ENCODE measurements at regions not wholly inside any gene's neighbourhood (a gene's known extent, or its start where the extent isn't known, plus 50 kb on each side); places are given as distances from the start of the nearest gene placed in this dataset.

GRCh38 chrX:14476205-14476604 is 53.1 kb upstream of the GLRA2 start:
- Histone ChIP-seq H3K4me3 (no peak overlapping the region), H3K36me3 (ENCODE audit: insufficient read depth, low read length) (no peaks in the 10 kb centered on the region), H3K27ac (no peak overlapping the region), H3K9me3 (ENCODE audit: low read depth, low read length) (no peaks in the 10 kb centered on the region), H3K9ac (ENCODE audit: insufficient read length) (no peak overlapping the region)
- DNase-seq (ENCODE audit: low read depth, low spot score): no peak
- TF ChIP-seq FOXP2 (optimal IDR thresholded peaks at IDR 0.05; ENCODE audit: control extremely low read depth, extremely low read length, insufficient read depth): no peak
- no peak for TF ChIP-seq EZH2 (IDR thresholded peaks at IDR 0.05)
- TF ChIP-seq POLR2AphosphoS5 (IDR thresholded peaks at IDR 0.05; ENCODE audit: borderline replicate concordance, low read depth, low read length): no peak

DNA sequence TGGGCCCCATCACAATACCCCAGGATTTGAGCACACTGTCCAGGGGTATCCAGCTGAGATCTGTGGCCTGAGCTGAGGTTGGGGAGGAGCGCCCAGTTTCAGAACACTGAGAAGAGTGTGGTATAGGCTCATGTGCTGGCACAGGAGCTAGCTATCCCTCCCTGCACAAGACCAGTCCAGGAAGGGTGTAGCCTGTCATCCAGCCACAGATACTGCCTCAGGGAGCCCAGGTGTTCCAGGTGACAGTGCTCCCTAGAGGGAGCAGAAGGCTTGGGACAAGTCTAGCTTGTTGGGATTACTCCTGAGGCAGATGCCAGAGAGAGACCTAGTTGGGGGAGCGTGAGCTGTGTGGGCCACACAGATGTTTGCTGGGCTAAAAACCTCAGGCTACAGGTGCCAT is 79.6 kb upstream of the GLRA2 start:
- Histone ChIP-seq H3K9me3 (ENCODE audit: low read depth, low read length) (no peaks in the 10 kb centered on the region), H3K9ac (ENCODE audit: insufficient read length) (no peak overlapping the region), H3K27ac (no peak overlapping the region), H3K36me3 (ENCODE audit: insufficient read depth, low read length) (no peaks in the 10 kb centered on the region), H3K4me3 (no peak overlapping the region)
- DNase-seq (ENCODE audit: low read depth, low spot score): no peak
- TF ChIP-seq POLR2AphosphoS5 (IDR thresholded peaks at IDR 0.05; ENCODE audit: borderline replicate concordance, low read depth, low read length) (no peak), EZH2 (IDR thresholded peaks at IDR 0.05) (no peak), FOXP2 (optimal IDR thresholded peaks at IDR 0.05; ENCODE audit: control extremely low read depth, extremely low read length, insufficient read depth) (no peak)

- Histone ChIP-seq H3K4me3 (no peak overlapping the region), H3K9ac (ENCODE audit: insufficient read length) (no peak overlapping the region), H3K9me3 (ENCODE audit: low read depth, low read length) (no peaks in the 10 kb centered on the region), H3K27ac (no peak overlapping the region), H3K36me3 (ENCODE audit: insufficient read depth, low read length) (no peaks in the 10 kb centered on the region)
- DNase-seq (ENCODE audit: low read depth, low spot score): no peak
- TF ChIP-seq POLR2AphosphoS5 (IDR thresholded peaks at IDR 0.05; ENCODE audit: borderline replicate concordance, low read depth, low read length) (no peak), FOXP2 (optimal IDR thresholded peaks at IDR 0.05; ENCODE audit: control extremely low read depth, extremely low read length, insufficient read depth) (no peak), EZH2 (IDR thresholded peaks at IDR 0.05) (no peak)
These were observed 80.9 kb upstream of the GLRA2 start for GRCh38 chrX:14448406-14448805.

GRCh38 chrX:14440106-14440505 is 89.2 kb upstream of the GLRA2 start:
- H3K36me3 ChIP-seq (ENCODE audit: insufficient read depth, low read length): no peaks in the 10 kb centered on the region

DNA sequence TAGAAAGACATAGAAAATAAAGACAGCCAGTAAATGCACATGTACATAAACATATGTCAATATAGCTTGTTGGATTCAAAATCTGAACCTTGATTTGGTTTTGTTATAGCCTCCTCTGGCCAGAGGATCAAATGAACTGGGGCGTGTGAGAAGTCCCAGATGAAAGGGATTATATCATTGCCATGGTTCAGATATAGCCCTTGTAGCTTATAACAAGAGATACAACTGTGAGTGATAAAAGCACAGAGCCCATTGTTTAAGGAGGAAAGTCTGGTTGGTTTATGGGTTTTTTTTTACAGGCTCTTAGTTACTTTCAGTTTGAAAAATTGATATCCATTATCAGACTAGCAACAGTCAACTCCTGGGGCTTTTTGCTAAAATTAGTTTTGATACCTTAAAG is 101.7 kb upstream of the GLRA2 start:
- H3K4me3 ChIP-seq: no peak overlapping the region
- no peak for TF ChIP-seq EZH2 (IDR thresholded peaks at IDR 0.05)
- no peak for TF ChIP-seq FOXP2 (optimal IDR thresholded peaks at IDR 0.05; ENCODE audit: control extremely low read depth, extremely low read length, insufficient read depth)
- TF ChIP-seq POLR2AphosphoS5 (IDR thresholded peaks at IDR 0.05; ENCODE audit: borderline replicate concordance, low read depth, low read length): no peak
- no peak overlapping the region for H3K9ac ChIP-seq (ENCODE audit: insufficient read length)
- no peaks in the 10 kb centered on the region for H3K36me3 ChIP-seq (ENCODE audit: insufficient read depth, low read length)
- no peak overlapping the region for H3K27ac ChIP-seq
- H3K9me3 ChIP-seq (ENCODE audit: low read depth, low read length): no peaks in the 10 kb centered on the region
- no peak for DNase-seq (ENCODE audit: low read depth, low spot score)

More at GRCh38 chrX:14440106-14440505, 89.2 kb upstream of the GLRA2 start:
- H3K9ac ChIP-seq (ENCODE audit: insufficient read length): no peak overlapping the region
- TF ChIP-seq EZH2 (IDR thresholded peaks at IDR 0.05): no peak
- TF ChIP-seq POLR2AphosphoS5 (IDR thresholded peaks at IDR 0.05; ENCODE audit: borderline replicate concordance, low read depth, low read length): no peak
- TF ChIP-seq FOXP2 (optimal IDR thresholded peaks at IDR 0.05; ENCODE audit: control extremely low read depth, extremely low read length, insufficient read depth): no peak
- DNase-seq (ENCODE audit: low read depth, low spot score): no peak
- H3K9me3 ChIP-seq (ENCODE audit: low read depth, low read length): no peaks in the 10 kb centered on the region
- H3K27ac ChIP-seq: no peak overlapping the region
- no peak overlapping the region for H3K4me3 ChIP-seq

DNA sequence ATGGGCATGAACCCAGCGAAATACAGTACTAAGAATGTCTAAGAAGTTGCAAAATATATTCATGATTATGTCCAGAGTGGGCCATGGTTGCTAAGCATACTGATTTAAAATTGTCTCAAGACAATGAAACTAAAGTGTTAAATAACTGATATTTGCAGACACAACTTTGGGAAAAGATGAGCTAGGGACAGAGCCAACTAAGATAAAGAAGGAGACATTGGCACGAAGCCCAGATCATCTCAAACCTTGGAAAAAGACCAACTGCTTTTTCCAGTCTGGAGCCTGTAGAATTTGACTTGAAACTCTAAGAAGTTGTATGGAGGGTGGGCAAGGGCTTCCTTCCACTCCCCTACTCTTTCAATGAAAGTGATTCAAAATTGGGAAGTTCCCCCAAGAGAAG is 108.5 kb upstream of the GLRA2 start:
- H3K9me3 ChIP-seq (ENCODE audit: low read depth, low read length): no peaks in the 10 kb centered on the region
- TF ChIP-seq POLR2AphosphoS5 (IDR thresholded peaks at IDR 0.05; ENCODE audit: borderline replicate concordance, low read depth, low read length) (no peak), EZH2 (IDR thresholded peaks at IDR 0.05) (no peak), FOXP2 (optimal IDR thresholded peaks at IDR 0.05; ENCODE audit: control extremely low read depth, extremely low read length, insufficient read depth) (no peak)
- no peak overlapping the region for H3K9ac ChIP-seq (ENCODE audit: insufficient read length)
- no peaks in the 10 kb centered on the region for H3K36me3 ChIP-seq (ENCODE audit: insufficient read depth, low read length)
- H3K4me3 ChIP-seq: no peak overlapping the region
- DNase-seq (ENCODE audit: low read depth, low spot score): no peak
- H3K27ac ChIP-seq: no peak overlapping the region

- H3K4me3 ChIP-seq: no peak overlapping the region
- no peaks in the 10 kb centered on the region for H3K9me3 ChIP-seq (ENCODE audit: low read depth, low read length)
- H3K27ac ChIP-seq: no peak overlapping the region
- no peak for DNase-seq (ENCODE audit: low read depth, low spot score)
- H3K9ac ChIP-seq (ENCODE audit: insufficient read length): no peak overlapping the region
- no peak for TF ChIP-seq POLR2AphosphoS5 (IDR thresholded peaks at IDR 0.05; ENCODE audit: borderline replicate concordance, low read depth, low read length)
- no peak for TF ChIP-seq EZH2 (IDR thresholded peaks at IDR 0.05)
- no peak for TF ChIP-seq FOXP2 (optimal IDR thresholded peaks at IDR 0.05; ENCODE audit: control extremely low read depth, extremely low read length, insufficient read depth)
- no peaks in the 10 kb centered on the region for H3K36me3 ChIP-seq (ENCODE audit: insufficient read depth, low read length)
These were observed 116.7 kb upstream of the GLRA2 start for GRCh38 chrX:14412686-14413085.

DNA sequence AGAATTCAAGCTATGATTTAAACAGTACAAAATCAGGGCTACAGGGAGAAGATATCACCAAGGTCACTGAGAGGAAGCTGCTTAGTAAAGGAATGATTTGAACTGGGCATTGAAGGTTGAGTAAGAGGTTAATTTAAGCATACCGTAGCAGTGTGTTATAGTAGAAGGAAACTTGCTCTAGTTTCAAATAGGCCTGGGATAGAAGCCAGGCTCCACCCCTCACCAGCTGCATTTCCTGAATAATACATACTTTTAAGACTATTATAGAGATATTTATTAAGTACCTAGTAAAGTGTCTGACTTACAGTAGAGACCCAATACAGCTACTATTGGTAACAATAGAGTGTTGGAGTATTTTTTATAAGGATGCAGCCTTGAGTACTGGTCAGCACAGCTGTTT is 118.0 kb upstream of the GLRA2 start:
- Histone ChIP-seq H3K9me3 (ENCODE audit: low read depth, low read length) (no peaks in the 10 kb centered on the region), H3K36me3 (ENCODE audit: insufficient read depth, low read length) (no peaks in the 10 kb centered on the region), H3K9ac (ENCODE audit: insufficient read length) (no peak overlapping the region), H3K4me3 (no peak overlapping the region), H3K27ac (no peak overlapping the region)
- no peak for TF ChIP-seq FOXP2 (optimal IDR thresholded peaks at IDR 0.05; ENCODE audit: control extremely low read depth, extremely low read length, insufficient read depth)
- TF ChIP-seq POLR2AphosphoS5 (IDR thresholded peaks at IDR 0.05; ENCODE audit: borderline replicate concordance, low read depth, low read length): no peak
- TF ChIP-seq EZH2 (IDR thresholded peaks at IDR 0.05): no peak
- no peak for DNase-seq (ENCODE audit: low read depth, low spot score)

DNA sequence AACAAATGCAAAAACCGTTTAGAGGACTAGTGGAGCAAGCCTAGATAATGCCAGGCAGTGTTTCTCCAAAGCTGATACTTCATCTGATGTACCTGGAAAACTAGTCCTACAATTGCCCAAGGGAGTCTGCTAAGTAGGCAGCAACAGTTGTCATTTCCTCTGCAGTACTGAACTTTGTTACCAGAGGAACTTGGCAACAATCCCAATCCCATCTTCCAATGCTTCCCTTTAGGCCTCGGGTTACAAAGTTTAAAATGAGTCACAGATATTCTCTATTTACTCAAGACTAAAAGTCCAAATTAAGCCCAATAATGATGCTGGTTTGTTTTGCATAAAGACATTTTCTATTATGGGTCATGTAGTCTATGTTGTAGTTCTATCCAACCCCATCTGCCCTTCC is 120.0 kb upstream of the GLRA2 start:
- peak; percentile 8 for DNase-seq (ENCODE audit: low read depth, low spot score)
- Histone ChIP-seq H3K4me3 (no peak overlapping the region), H3K9me3 (ENCODE audit: low read depth, low read length) (no peaks in the 10 kb centered on the region), H3K9ac (ENCODE audit: insufficient read length) (no peak overlapping the region), H3K36me3 (ENCODE audit: insufficient read depth, low read length) (no peaks in the 10 kb centered on the region), H3K27ac (no peak overlapping the region)
- TF ChIP-seq EZH2 (IDR thresholded peaks at IDR 0.05) (no peak), FOXP2 (optimal IDR thresholded peaks at IDR 0.05; ENCODE audit: control extremely low read depth, extremely low read length, insufficient read depth) (no peak), POLR2AphosphoS5 (IDR thresholded peaks at IDR 0.05; ENCODE audit: borderline replicate concordance, low read depth, low read length) (no peak)
